ENCODE measurements at regions not wholly inside any gene's neighbourhood (a gene's known extent, or its start where the extent isn't known, plus 50 kb on each side); places are given as distances from the start of the nearest gene placed in this dataset.

GRCh38 chr5:165127941-165128340 lies 1622.5 kb downstream of the MAT2B start:
- Histone ChIP-seq H3K4me3 (ENCODE audit: low read depth, low read length) (no peak overlapping the region), H2BK5ac (ENCODE audit: low read depth, low read length, poor library complexity) (no peak overlapping the region), H4K12ac (ENCODE audit: low read depth, low read length) (no peak overlapping the region), H3K9ac (ENCODE audit: low read length) (no peak overlapping the region), H4K8ac (ENCODE audit: low read depth, low read length) (no peak overlapping the region), H2BK12ac (ENCODE audit: low read length) (no peak overlapping the region), H3K36me3 (ENCODE audit: control insufficient read depth in 1 of 2, insufficient read depth in 2 of 2, low read length in 2 of 2) (no peaks in the 10 kb centered on the region), H2BK120ac (ENCODE audit: insufficient read depth, low read length, poor library complexity) (no peak overlapping the region), H3K23ac (ENCODE audit: low read length) (no peak overlapping the region), H3K18ac (ENCODE audit: low read length) (no peak overlapping the region), H3K9me3 (ENCODE audit: insufficient read depth, low read depth, low read length) (no peaks in the 10 kb centered on the region), H2AFZ (ENCODE audit: insufficient read depth, low read length, poor library complexity) (no peak overlapping the region), H3K4ac (ENCODE audit: low read depth, low read length) (no peak overlapping the region), H3K14ac (ENCODE audit: low read length) (no peak overlapping the region), H3K79me2 (ENCODE audit: control insufficient read depth, insufficient read depth, low read length, poor library complexity) (no peaks in the 10 kb centered on the region), H3K4me1 (ENCODE audit: control insufficient read depth in 1 of 2, insufficient read depth in 2 of 2, low read length in 2 of 2) (no peaks in the 10 kb centered on the region), H3K27ac (ENCODE audit: low read depth, low read length) (no peak overlapping the region), H3K79me1 (ENCODE audit: low read length) (no peaks in the 10 kb centered on the region), H3K4me2 (ENCODE audit: low read length) (no peak overlapping the region), H3K27me3 (ENCODE audit: insufficient read depth, low read length) (no peaks in the 10 kb centered on the region), H4K91ac (ENCODE audit: low read depth, low read length) (no peak overlapping the region), H2AK5ac (ENCODE audit: low read length) (no peak overlapping the region)
- no CpG with 5 or more reads among the region's 2 CpGs for WGBS (ENCODE audit: extremely low coverage, insufficient coverage, insufficient read length)
- no peak for DNase-seq

- no peak overlapping the region for H3K14ac ChIP-seq (ENCODE audit: low read length)
- no peak overlapping the region for H2BK120ac ChIP-seq (ENCODE audit: insufficient read depth, low read length, poor library complexity)
- no peak for DNase-seq
- H3K79me1 ChIP-seq (ENCODE audit: low read length) = no peaks in the 10 kb centered on the region
- no peaks in the 10 kb centered on the region for H3K79me2 ChIP-seq (ENCODE audit: control insufficient read depth, insufficient read depth, low read length, poor library complexity)
- H2AFZ ChIP-seq (ENCODE audit: insufficient read depth, low read length, poor library complexity) = no peak overlapping the region
- no peak overlapping the region for H2BK12ac ChIP-seq (ENCODE audit: low read length)
- H4K8ac ChIP-seq (ENCODE audit: low read depth, low read length) = no peak overlapping the region
- H3K27ac ChIP-seq (ENCODE audit: low read depth, low read length) = no peak overlapping the region
- H3K4me1 ChIP-seq (ENCODE audit: control insufficient read depth in 1 of 2, insufficient read depth in 2 of 2, low read length in 2 of 2) = no peaks in the 10 kb centered on the region
- H3K18ac ChIP-seq (ENCODE audit: low read length) = no peak overlapping the region
- H3K9ac ChIP-seq (ENCODE audit: low read length) = no peak overlapping the region
- WGBS (ENCODE audit: extremely low coverage, insufficient coverage, insufficient read length) = no CpG with 5 or more reads among the region's 4 CpGs
- H2AK5ac ChIP-seq (ENCODE audit: low read length) = no peak overlapping the region
- H3K4ac ChIP-seq (ENCODE audit: low read depth, low read length) = no peak overlapping the region
- no peak overlapping the region for H4K12ac ChIP-seq (ENCODE audit: low read depth, low read length)
- no peak overlapping the region for H3K4me2 ChIP-seq (ENCODE audit: low read length)
- H3K23ac ChIP-seq (ENCODE audit: low read length) = no peak overlapping the region
- no peaks in the 10 kb centered on the region for H3K36me3 ChIP-seq (ENCODE audit: control insufficient read depth in 1 of 2, insufficient read depth in 2 of 2, low read length in 2 of 2)
- no peaks in the 10 kb centered on the region for H3K27me3 ChIP-seq (ENCODE audit: insufficient read depth, low read length)
- no peak overlapping the region for H3K4me3 ChIP-seq (ENCODE audit: low read depth, low read length)
- no peak overlapping the region for H4K91ac ChIP-seq (ENCODE audit: low read depth, low read length)
- no peaks in the 10 kb centered on the region for H3K9me3 ChIP-seq (ENCODE audit: insufficient read depth, low read depth, low read length)
- no peak overlapping the region for H2BK5ac ChIP-seq (ENCODE audit: low read depth, low read length, poor library complexity)
Measured at GRCh38 chr5:165130656-165131055, 1625.2 kb downstream of the MAT2B start.

GRCh38 chr5:165134155-165134554 lies 1628.7 kb downstream of the MAT2B start:
- DNase-seq = no peak
- no peak overlapping the region for H2AK5ac ChIP-seq (ENCODE audit: low read length)
- no CpG with 5 or more reads among the region's 6 CpGs for WGBS (ENCODE audit: extremely low coverage, insufficient coverage, insufficient read length)
- H2AFZ ChIP-seq (ENCODE audit: insufficient read depth, low read length, poor library complexity) = no peak overlapping the region
- H3K23ac ChIP-seq (ENCODE audit: low read length) = no peak overlapping the region
- H3K27ac ChIP-seq (ENCODE audit: low read depth, low read length) = no peak overlapping the region
- H3K4me2 ChIP-seq (ENCODE audit: low read length) = no peak overlapping the region
- no peaks in the 10 kb centered on the region for H3K9me3 ChIP-seq (ENCODE audit: insufficient read depth, low read depth, low read length)
- H3K4me1 ChIP-seq (ENCODE audit: control insufficient read depth in 1 of 2, insufficient read depth in 2 of 2, low read length in 2 of 2) = no peaks in the 10 kb centered on the region
- H4K12ac ChIP-seq (ENCODE audit: low read depth, low read length) = no peak overlapping the region
- no peak overlapping the region for H2BK12ac ChIP-seq (ENCODE audit: low read length)
- no peak overlapping the region for H2BK5ac ChIP-seq (ENCODE audit: low read depth, low read length, poor library complexity)
- no peak overlapping the region for H4K91ac ChIP-seq (ENCODE audit: low read depth, low read length)
- no peak overlapping the region for H2BK120ac ChIP-seq (ENCODE audit: insufficient read depth, low read length, poor library complexity)
- H4K8ac ChIP-seq (ENCODE audit: low read depth, low read length) = no peak overlapping the region
- H3K27me3 ChIP-seq (ENCODE audit: insufficient read depth, low read length) = no peaks in the 10 kb centered on the region
- no peaks in the 10 kb centered on the region for H3K79me2 ChIP-seq (ENCODE audit: control insufficient read depth, insufficient read depth, low read length, poor library complexity)
- H3K14ac ChIP-seq (ENCODE audit: low read length) = no peak overlapping the region
- no peaks in the 10 kb centered on the region for H3K36me3 ChIP-seq (ENCODE audit: control insufficient read depth in 1 of 2, insufficient read depth in 2 of 2, low read length in 2 of 2)
- H3K79me1 ChIP-seq (ENCODE audit: low read length) = no peaks in the 10 kb centered on the region
- H3K9ac ChIP-seq (ENCODE audit: low read length) = no peak overlapping the region
- no peak overlapping the region for H3K4me3 ChIP-seq (ENCODE audit: low read depth, low read length)
- no peak overlapping the region for H3K18ac ChIP-seq (ENCODE audit: low read length)
- H3K4ac ChIP-seq (ENCODE audit: low read depth, low read length) = no peak overlapping the region

GRCh38 chr5:165135565-165135964 lies 1630.1 kb downstream of the MAT2B start:
- no peaks in the 10 kb centered on the region for H3K27me3 ChIP-seq (ENCODE audit: insufficient read depth, low read length)
- no peak overlapping the region for H3K4ac ChIP-seq (ENCODE audit: low read depth, low read length)
- H2AK5ac ChIP-seq (ENCODE audit: low read length) = no peak overlapping the region
- no peak overlapping the region for H2AFZ ChIP-seq (ENCODE audit: insufficient read depth, low read length, poor library complexity)
- no peaks in the 10 kb centered on the region for H3K79me1 ChIP-seq (ENCODE audit: low read length)
- no peak overlapping the region for H3K23ac ChIP-seq (ENCODE audit: low read length)
- no peak overlapping the region for H2BK5ac ChIP-seq (ENCODE audit: low read depth, low read length, poor library complexity)
- H3K4me3 ChIP-seq (ENCODE audit: low read depth, low read length) = no peak overlapping the region
- H4K8ac ChIP-seq (ENCODE audit: low read depth, low read length) = no peak overlapping the region
- no peak overlapping the region for H4K91ac ChIP-seq (ENCODE audit: low read depth, low read length)
- DNase-seq = no peak
- WGBS (ENCODE audit: extremely low coverage, insufficient coverage, insufficient read length) = no CpG with 5 or more reads among the region's 1 CpG
- no peaks in the 10 kb centered on the region for H3K4me1 ChIP-seq (ENCODE audit: control insufficient read depth in 1 of 2, insufficient read depth in 2 of 2, low read length in 2 of 2)
- no peaks in the 10 kb centered on the region for H3K79me2 ChIP-seq (ENCODE audit: control insufficient read depth, insufficient read depth, low read length, poor library complexity)
- H3K18ac ChIP-seq (ENCODE audit: low read length) = no peak overlapping the region
- H3K9ac ChIP-seq (ENCODE audit: low read length) = no peak overlapping the region
- no peak overlapping the region for H3K4me2 ChIP-seq (ENCODE audit: low read length)
- no peaks in the 10 kb centered on the region for H3K36me3 ChIP-seq (ENCODE audit: control insufficient read depth in 1 of 2, insufficient read depth in 2 of 2, low read length in 2 of 2)
- no peak overlapping the region for H3K14ac ChIP-seq (ENCODE audit: low read length)
- H4K12ac ChIP-seq (ENCODE audit: low read depth, low read length) = no peak overlapping the region
- no peaks in the 10 kb centered on the region for H3K9me3 ChIP-seq (ENCODE audit: insufficient read depth, low read depth, low read length)
- H2BK12ac ChIP-seq (ENCODE audit: low read length) = no peak overlapping the region
- no peak overlapping the region for H3K27ac ChIP-seq (ENCODE audit: low read depth, low read length)
- H2BK120ac ChIP-seq (ENCODE audit: insufficient read depth, low read length, poor library complexity) = no peak overlapping the region

Measured in trophoblast cell (in vitro differentiated cells and primary cell).